Hematopoietic multipotent progenitor cell treated with erythropoietin and hydrocortisone succinate and interleukin-3 and kit ligand, for 15 days (in vitro differentiated cells): ENCODE measurements at regions not wholly inside any gene's neighbourhood (a gene's known extent, or its start where the extent isn't known, plus 50 kb on each side); places are given as distances from the start of the nearest gene placed in this dataset.

ENCODE experiments used
- DNase-seq: peaks from one replicate; pipeline ENCODE4 v3.0.0-alpha.2; 2015; ENCODE audit warnings: low spot score

DNA sequence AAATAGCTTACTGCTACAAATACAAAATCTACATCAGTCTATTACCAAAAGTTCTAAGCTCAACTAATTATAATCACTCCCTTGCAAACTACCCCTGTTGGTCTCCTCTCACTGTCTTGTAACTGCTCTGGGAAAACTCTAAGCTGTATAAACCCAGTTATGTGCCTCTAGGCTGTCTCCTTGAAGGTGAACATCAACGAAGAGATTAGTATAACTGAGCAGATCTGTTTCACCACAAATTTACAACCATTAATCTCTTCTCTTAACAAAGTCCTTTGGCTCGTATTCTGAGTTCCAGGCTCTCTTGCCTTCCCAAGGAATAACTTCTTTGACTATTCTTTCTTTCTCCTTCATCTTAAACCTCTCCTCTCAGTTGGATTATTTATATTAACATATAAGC, 84.4 kb upstream of the PRMT6 start:
- DNase-seq, result no peak

- no peak for DNase-seq
Measured at GRCh38 chr1:106975944-106976343, 80.5 kb upstream of the PRMT6 start.

- no peak for DNase-seq
Measured at GRCh38 chr1:106978477-106979322, 77.8 kb upstream of the PRMT6 start.

- no peak for DNase-seq
Measured at GRCh38 chr1:106979371-106979770, 77.1 kb upstream of the PRMT6 start.

DNA sequence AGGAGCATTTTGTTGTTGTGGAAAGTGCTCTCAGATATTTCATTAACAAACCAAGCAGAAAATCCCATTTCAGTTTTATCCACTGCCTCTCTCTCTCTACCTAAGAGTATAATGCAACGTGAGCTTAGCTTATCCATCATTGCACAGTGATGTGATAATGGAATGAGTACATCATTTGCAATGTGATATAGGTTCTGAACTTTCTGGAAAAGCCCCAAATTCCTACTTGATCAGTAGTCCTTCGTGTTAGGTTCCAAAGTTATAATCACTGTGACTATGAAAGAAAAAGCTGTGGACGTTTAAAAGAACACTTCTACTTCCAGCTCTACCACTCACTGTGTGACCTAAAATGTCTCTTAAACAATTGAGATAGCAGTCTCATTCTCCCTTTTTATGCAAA, 76.4 kb upstream of the PRMT6 start:
- no peak for DNase-seq

- no peak for DNase-seq
Measured at GRCh38 chr1:106984801-106985200, 71.7 kb upstream of the PRMT6 start.

- DNase-seq, result no peak
Measured at GRCh38 chr1:106986603-106987002, 69.9 kb upstream of the PRMT6 start.

- DNase-seq, result no peak
Measured at GRCh38 chr1:106995970-106996369, 60.5 kb upstream of the PRMT6 start.

GRCh38 chr1:106998431-106999002, 58.0 kb upstream of the PRMT6 start:
- DNase-seq, result no peak

GRCh38 chr1:107000902-107001301, 55.6 kb upstream of the PRMT6 start:
- DNase-seq, result no peak

DNA sequence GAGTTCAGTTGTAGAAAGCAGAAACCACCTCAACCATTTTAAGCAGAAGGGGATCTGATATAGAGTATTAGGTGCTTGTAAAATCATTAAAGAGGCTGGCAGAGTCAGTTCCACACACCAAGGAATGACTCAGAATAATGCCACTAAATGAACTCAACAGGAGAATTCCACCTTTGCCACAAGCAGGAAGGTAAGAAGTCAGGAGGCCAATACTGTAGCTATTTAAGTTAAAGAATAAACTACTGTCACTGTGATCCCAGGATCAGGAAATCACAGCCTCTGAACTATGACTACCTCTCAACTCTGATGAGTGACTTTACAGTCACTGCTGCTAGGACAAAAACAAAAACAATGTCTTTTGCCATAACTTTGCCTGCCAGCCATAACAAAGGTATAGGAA, 52.5 kb upstream of the PRMT6 start:
- no peak for DNase-seq

- no peak for DNase-seq
Measured at GRCh38 chr1:107004421-107004820, 52.1 kb upstream of the PRMT6 start.
